Karpas-422 (cell line): ENCODE measurements at regions not wholly inside any gene's neighbourhood (a gene's known extent, or its start where the extent isn't known, plus 50 kb on each side); places are given as distances from the start of the nearest gene placed in this dataset.

ENCODE experiments used
- DNase-seq: peaks from one replicate; pipeline ENCODE4 v3.0.0-alpha.2; 2015
- H2AFZ ChIP-seq: fragments of 200-600 bp; sonication (generic); 2 replicates; pipeline ENCODE4 v1.6.1; 2014; ENCODE audit warnings: antibody characterized with exemption, low read length, mixed read lengths
- H3K27ac ChIP-seq: fragments of 200-600 bp; sonication (generic); 2 replicates; pipeline ENCODE4 v1.5.1; 2014; ENCODE audit warnings: mild to moderate bottlenecking, low read length, moderate library complexity
- H3K27me3 ChIP-seq: fragments of 200-600 bp; sonication (generic); 2 replicates; pipeline ENCODE4 v1.6.1; 2014; ENCODE audit warnings: low read length, mixed read lengths
- H3K36me3 ChIP-seq: fragments of 200-600 bp; sonication (generic); 2 replicates; pipeline ENCODE4 v1.6.1; 2014; ENCODE audit warnings: low read length, mixed read lengths; ENCODE audit not compliant: insufficient read depth
- H3K4me1 ChIP-seq: fragments of 200-600 bp; sonication (generic); 2 replicates; pipeline ENCODE4 v1.6.1; 2014; ENCODE audit warnings: mild to moderate bottlenecking, low read length, mixed read lengths
- H3K4me2 ChIP-seq: fragments of 200-600 bp; sonication (generic); 2 replicates; pipeline ENCODE4 v1.6.1; 2014; ENCODE audit warnings: low read length, low read depth, mild to moderate bottlenecking; ENCODE audit not compliant: poor library complexity, severe bottlenecking
- H3K4me3 ChIP-seq: fragments of 200-600 bp; sonication (generic); 2 replicates; pipeline ENCODE4 v1.5.1; 2014; ENCODE audit warnings: mild to moderate bottlenecking, antibody characterized with exemption, low read length, mixed read lengths
- H3K79me2 ChIP-seq: fragments of 200-600 bp; sonication (generic); 2 replicates; pipeline ENCODE4 v1.6.1; 2014; ENCODE audit warnings: mild to moderate bottlenecking, low read length, mixed read lengths
- H3K9ac ChIP-seq: fragments of 200-600 bp; sonication (generic); 2 replicates; pipeline ENCODE4 v1.6.0; 2014; ENCODE audit warnings: low read length
- H3K9me2 ChIP-seq: fragments of 200-600 bp; sonication (generic), shearing (Covaris generic); replicated peaks from 2 replicates; pipeline ENCODE4 v1.6.0; 2014; ENCODE audit warnings: mild to moderate bottlenecking, low read length, moderate library complexity; ENCODE audit not compliant: insufficient read depth
- H3K9me3 ChIP-seq: fragments of 300-700, 200-600 bp; sonication (generic); 2 replicates; pipeline ENCODE4 v1.6.1; 2014; ENCODE audit warnings: low read length, mixed read lengths
- H4K20me1 ChIP-seq: fragments of 200-600 bp; sonication (generic); 2 replicates; pipeline ENCODE4 v1.6.1; 2014; ENCODE audit warnings: mild to moderate bottlenecking, antibody characterized with exemption, low read length, low read depth; ENCODE audit not compliant: insufficient read depth

DNA sequence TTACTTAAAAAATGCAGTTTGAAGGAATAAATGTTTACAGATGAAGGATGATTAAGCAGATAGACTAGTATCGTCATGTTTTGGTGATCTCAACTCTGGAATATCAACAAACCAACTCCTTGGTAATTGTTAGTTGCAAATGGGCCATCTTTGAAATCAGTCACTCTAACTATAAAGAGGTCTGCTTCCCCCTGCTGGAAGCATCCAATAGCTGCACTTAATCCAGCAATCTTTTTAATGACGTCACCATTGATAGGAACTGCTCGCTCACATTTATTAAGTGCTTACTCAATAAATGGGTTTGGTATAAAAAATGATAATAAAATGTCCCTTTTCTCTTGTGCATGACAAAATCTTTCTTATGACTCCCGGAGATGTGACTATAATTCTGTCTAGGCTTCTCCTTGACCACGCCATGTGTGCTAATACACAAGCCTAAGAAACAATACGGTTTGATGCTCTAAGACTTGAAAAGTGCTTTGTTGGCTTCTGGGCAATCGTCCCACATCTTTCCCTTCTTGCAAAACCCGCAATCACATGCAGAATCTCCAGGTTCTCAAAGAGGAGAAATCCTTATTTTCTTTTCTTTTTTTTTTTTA, 227.6 kb upstream of the POU1F1 start:
- Histone ChIP-seq H3K9me3 (no peaks in the 10 kb centered on the region), H3K9me2 (no peaks in the 10 kb centered on the region), H2AFZ (no peak overlapping the region), H3K36me3 (no peaks in the 10 kb centered on the region), H3K4me3 (no peak overlapping the region), H3K9ac (no peak overlapping the region), H3K27me3 (no peaks in the 10 kb centered on the region), H3K4me2 (no peak overlapping the region), H3K79me2 (no peaks in the 10 kb centered on the region), H3K4me1 (no peaks in the 10 kb centered on the region), H4K20me1 (no peaks in the 10 kb centered on the region), H3K27ac (no peak overlapping the region)
- peak; percentile 85 for DNase-seq

DNA sequence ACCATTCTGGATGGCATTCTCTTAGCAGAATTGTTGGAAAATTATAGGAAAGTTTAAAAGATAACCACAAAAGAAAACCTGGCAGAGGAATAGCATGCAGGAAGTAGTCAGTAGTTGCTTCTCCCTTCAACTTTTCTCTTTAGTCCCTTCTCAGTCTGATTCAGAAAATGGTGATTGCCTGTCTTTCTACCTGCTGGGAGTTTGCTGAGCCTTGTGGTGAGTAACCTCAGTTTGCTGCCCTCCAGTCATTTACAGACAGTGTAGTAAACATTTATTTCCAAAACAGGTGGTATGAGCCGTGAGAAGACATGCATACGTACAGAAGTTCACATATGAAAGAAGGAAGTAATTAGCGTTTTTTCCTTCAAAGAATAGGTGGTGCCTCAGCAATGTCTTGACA, 224.7 kb upstream of the POU1F1 start:
- Histone ChIP-seq H2AFZ (no peak overlapping the region), H3K4me1 (no peaks in the 10 kb centered on the region), H3K9me3 (no peaks in the 10 kb centered on the region), H3K4me2 (no peak overlapping the region), H3K36me3 (no peaks in the 10 kb centered on the region), H3K27ac (no peak overlapping the region), H3K27me3 (no peaks in the 10 kb centered on the region), H4K20me1 (no peaks in the 10 kb centered on the region), H3K4me3 (no peak overlapping the region), H3K9ac (no peak overlapping the region), H3K9me2 (no peaks in the 10 kb centered on the region), H3K79me2 (no peaks in the 10 kb centered on the region)
- no peak for DNase-seq

DNA sequence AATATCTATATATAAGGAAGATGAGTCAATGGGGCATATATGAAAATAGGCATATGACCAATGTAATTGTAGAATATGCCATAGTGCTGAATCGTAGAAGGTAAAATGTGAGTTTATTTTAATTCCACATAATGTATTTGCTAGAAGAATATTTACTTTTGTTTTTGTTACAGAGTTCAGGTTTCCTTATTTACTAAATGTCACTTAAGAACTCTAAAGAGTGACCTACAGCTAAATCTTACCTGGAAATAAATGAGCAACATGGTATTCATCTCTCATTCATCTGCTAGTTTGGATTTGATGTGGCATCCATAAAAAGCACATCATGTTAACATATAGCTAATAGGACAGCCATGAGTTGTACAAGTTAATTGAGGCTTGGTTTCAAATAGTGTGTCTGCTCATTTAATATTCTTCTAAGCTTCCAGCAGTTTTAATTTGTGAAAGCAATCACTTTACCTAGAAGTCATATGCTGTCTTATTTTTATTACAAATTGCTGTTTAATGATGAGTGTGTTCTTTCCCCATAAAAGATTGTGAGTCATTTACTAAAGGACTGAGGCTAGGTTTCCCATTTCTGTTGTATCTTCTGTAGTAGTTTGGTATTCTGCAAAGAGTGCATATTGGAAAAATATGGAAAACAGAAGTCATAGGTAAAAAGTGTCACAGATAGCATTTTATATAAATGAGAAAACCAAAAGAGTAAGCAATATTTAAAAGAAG, 222.1 kb upstream of the POU1F1 start:
- DNase-seq: no peak
- H3K79me2 ChIP-seq: no peaks in the 10 kb centered on the region
- H2AFZ ChIP-seq: no peak overlapping the region
- H3K27ac ChIP-seq: no peak overlapping the region
- no peaks in the 10 kb centered on the region for H3K4me1 ChIP-seq
- H3K9ac ChIP-seq: no peak overlapping the region
- no peaks in the 10 kb centered on the region for H3K9me2 ChIP-seq
- H3K36me3 ChIP-seq: no peaks in the 10 kb centered on the region
- no peak overlapping the region for H3K4me3 ChIP-seq
- H3K9me3 ChIP-seq: no peaks in the 10 kb centered on the region
- no peaks in the 10 kb centered on the region for H4K20me1 ChIP-seq
- H3K27me3 ChIP-seq: no peaks in the 10 kb centered on the region
- H3K4me2 ChIP-seq: no peak overlapping the region

DNA sequence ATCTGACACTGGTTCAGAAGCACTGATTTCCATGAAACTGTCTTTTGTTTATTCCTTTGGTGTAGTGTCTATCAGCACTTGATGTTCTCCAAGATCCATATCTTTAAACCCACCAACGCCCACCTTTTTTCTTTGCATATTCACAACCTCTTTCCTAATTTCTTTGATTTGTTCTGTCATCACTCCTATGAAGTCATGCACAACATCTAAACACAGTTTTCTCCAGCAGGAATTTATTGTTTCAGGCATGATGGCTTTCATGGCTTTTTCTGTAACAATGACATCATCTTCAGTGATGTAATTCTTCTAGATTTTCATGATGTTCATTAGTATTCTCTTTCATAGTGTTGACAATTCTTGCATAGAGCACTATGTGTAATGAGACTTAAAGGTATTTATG, 219.6 kb upstream of the POU1F1 start:
- no peak overlapping the region for H3K9ac ChIP-seq

DNA sequence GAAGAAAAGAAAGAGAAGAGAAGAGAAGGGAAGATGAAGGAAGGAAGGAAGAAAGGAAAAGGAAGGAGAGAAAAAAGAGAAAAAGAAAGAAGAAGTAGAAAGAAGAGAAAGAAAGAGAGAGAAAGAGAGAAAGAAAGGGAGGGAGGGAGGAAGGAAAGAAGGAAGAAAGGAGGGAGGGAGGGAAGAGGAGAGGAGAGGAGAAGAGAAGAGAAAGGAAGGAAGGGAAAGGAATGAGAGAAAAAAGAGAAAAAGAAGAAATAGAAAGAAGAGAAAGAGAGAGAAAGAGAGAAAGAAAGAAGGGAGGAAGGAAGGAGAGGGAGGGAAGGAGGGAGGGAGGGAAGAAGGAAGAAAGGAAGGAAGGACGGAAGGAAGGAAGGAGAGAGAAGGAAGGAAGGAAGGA, 217.9 kb upstream of the POU1F1 start:
- H3K27me3 ChIP-seq: no peaks in the 10 kb centered on the region
- no peaks in the 10 kb centered on the region for H3K9me3 ChIP-seq
- H3K4me2 ChIP-seq: no peak overlapping the region
- no peak overlapping the region for H2AFZ ChIP-seq
- no peak for DNase-seq
- no peaks in the 10 kb centered on the region for H4K20me1 ChIP-seq
- no peaks in the 10 kb centered on the region for H3K9me2 ChIP-seq
- no peak overlapping the region for H3K9ac ChIP-seq
- no peak overlapping the region for H3K4me3 ChIP-seq
- H3K27ac ChIP-seq: no peak overlapping the region
- no peaks in the 10 kb centered on the region for H3K4me1 ChIP-seq
- H3K79me2 ChIP-seq: no peaks in the 10 kb centered on the region
- H3K36me3 ChIP-seq: no peaks in the 10 kb centered on the region

More for the DNA sequence above, 219.6 kb upstream of the POU1F1 start:
- Histone ChIP-seq H3K4me1 (no peaks in the 10 kb centered on the region), H3K79me2 (no peaks in the 10 kb centered on the region), H3K36me3 (no peaks in the 10 kb centered on the region), H3K27ac (no peak overlapping the region), H3K27me3 (no peaks in the 10 kb centered on the region), H3K9me2 (no peaks in the 10 kb centered on the region), H3K4me3 (no peak overlapping the region), H3K9me3 (no peaks in the 10 kb centered on the region), H4K20me1 (no peaks in the 10 kb centered on the region), H2AFZ (no peak overlapping the region), H3K4me2 (no peak overlapping the region)
- DNase-seq: no peak

DNA sequence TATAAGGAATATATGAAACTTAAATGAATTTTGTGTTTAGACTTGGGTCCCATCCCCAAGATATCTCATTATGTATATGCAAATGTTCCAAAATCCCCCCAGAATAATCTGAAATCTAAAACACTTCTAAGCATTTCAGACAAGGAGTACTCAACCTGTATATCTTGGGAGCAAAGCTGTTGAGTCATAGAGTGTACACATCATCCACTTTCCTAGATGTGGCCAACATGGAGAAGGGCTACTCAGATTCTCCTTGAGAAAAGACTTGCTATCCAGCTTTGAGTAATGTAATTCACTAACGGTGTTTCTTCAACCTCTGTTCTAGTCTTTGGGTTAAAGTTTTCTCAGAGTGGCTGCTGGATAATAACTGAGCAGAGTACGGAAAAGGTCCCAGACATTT, 215.5 kb upstream of the POU1F1 start:
- Histone ChIP-seq H3K9ac (no peak overlapping the region), H3K27ac (no peak overlapping the region), H3K79me2 (no peaks in the 10 kb centered on the region), H3K4me3 (no peak overlapping the region), H3K27me3 (no peaks in the 10 kb centered on the region), H3K36me3 (no peaks in the 10 kb centered on the region), H3K9me3 (no peaks in the 10 kb centered on the region), H3K9me2 (no peaks in the 10 kb centered on the region), H3K4me1 (no peaks in the 10 kb centered on the region), H4K20me1 (no peaks in the 10 kb centered on the region), H2AFZ (no peak overlapping the region), H3K4me2 (no peak overlapping the region)
- no peak for DNase-seq

DNA sequence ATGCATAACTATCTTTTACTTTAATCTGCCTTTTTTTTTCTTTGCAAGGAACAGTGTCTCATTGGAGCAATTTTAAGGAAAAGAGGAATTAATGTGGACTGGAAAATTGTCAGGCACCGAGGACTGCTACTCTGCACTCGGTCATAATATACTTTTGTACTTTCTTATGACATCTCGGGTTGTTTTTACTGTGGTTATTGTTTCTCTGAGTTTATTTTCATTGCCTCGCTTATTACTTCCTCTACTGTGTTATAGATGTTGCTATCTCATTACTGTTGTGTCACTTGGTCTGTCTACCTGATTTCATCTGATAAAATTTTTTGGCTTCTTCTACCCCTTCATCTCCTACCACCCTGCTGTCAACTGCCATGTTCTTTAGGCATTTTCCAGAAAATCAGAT, 213.5 kb upstream of the POU1F1 start:
- Histone ChIP-seq H3K27me3 (no peaks in the 10 kb centered on the region), H3K27ac (no peak overlapping the region), H4K20me1 (no peaks in the 10 kb centered on the region), H3K9me2 (no peaks in the 10 kb centered on the region), H3K4me1 (no peaks in the 10 kb centered on the region), H3K4me2 (no peak overlapping the region), H3K9me3 (no peaks in the 10 kb centered on the region), H3K4me3 (no peak overlapping the region), H2AFZ (no peak overlapping the region), H3K36me3 (no peaks in the 10 kb centered on the region), H3K79me2 (no peaks in the 10 kb centered on the region), H3K9ac (no peak overlapping the region)
- no peak for DNase-seq

DNA sequence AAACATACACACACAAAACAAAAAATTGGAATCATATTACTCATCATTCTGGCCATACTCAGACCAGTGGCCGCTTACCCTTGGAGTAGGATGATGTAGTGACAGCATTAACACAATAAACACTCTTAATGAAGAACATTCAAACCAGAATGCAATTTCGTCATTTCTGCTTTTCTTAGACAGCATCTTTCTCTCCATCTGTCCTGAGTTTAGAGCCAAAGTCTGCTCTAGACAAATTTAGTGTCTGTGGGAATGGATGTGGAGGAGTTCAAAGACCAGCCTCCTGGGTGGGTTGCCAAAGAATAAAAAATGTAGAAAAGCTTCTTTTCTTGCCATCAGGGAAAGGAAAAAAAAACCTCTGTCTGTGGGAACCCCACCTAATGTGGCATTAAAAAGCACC, 212.4 kb upstream of the POU1F1 start:
- Histone ChIP-seq H3K79me2 (no peaks in the 10 kb centered on the region), H3K9me3 (no peaks in the 10 kb centered on the region), H3K4me3 (no peak overlapping the region), H3K36me3 (no peaks in the 10 kb centered on the region), H3K27ac (no peak overlapping the region), H3K9me2 (no peaks in the 10 kb centered on the region), H4K20me1 (no peaks in the 10 kb centered on the region), H3K9ac (no peak overlapping the region), H3K4me2 (no peak overlapping the region), H3K27me3 (no peaks in the 10 kb centered on the region), H3K4me1 (no peaks in the 10 kb centered on the region), H2AFZ (no peak overlapping the region)
- DNase-seq: no peak
